HT1080 (cell line): ENCODE measurements at regions not wholly inside any gene's neighbourhood (a gene's known extent, or its start where the extent isn't known, plus 50 kb on each side); places are given as distances from the start of the nearest gene placed in this dataset.
A peak's percentile ranks its signal among the peaks of the same experiment; 100 is the strongest.
"Not testable (repeated sequence)": the region's sequence is repeated elsewhere in the genome, so short reads cannot be mapped to it uniquely, and the experiment has no call there.

Experiments
- DNase-seq: peaks from one replicate; pipeline ENCODE4 v3.0.0-alpha.2; 2015; ENCODE audit warnings: low read depth

GRCh38 chr2:217597145-217597544 is 405.6 kb downstream of the TNS1 start:
- no peak for DNase-seq

DNA sequence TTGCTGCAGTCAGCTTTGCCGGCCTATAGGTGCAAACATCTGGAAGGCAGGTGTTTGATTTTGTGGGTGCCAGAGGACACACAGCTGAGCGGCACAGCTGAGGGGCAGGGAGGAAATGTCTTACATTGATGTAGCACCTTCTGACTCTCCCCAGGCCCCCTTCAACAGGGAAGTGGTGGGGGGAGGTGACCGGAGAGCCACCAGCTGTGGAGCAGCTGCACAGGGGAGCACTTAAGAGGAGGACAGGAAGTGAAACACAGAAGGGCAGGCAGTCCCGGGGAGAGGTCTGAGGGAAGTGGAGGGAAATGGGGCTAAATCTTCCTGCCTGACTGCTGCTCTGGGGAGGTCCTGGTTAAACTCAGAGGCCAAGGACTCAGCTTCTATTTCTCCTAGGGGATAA is 409.1 kb downstream of the TNS1 start:
- no peak for DNase-seq

GRCh38 chr2:217588266-217588665 is 414.5 kb downstream of the TNS1 start:
- no peak for DNase-seq

- DNase-seq, result no peak
Observed at GRCh38 chr2:217585362-217585761, 417.4 kb downstream of the TNS1 start.

- DNase-seq, result not testable (repeated sequence)
Observed at GRCh38 chr2:217580407-217580806, 422.4 kb downstream of the TNS1 start.

GRCh38 chr2:217573571-217573970 is 429.2 kb downstream of the TNS1 start:
- peak; percentile 68 for DNase-seq

DNA sequence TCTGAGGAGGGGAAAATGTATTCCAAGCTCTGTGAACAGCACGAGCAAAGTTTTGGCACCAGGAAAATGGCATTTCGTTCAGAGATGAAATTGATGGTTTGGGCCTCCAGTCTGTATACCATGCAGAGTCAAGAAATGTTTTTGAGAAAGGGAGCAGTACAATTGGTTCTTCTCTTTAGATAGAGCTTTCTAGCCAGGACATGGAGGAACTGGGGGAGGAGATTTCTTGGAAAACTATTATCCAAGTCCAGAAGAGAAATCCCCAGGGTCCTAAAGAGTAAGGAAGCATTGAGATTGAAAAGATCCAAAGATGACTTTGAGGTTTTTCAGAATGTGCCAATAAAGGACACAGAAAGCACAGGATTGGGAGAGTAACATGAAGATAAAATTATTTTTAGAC is 432.4 kb downstream of the TNS1 start:
- no peak for DNase-seq

- DNase-seq, result no peak
Observed at GRCh38 chr2:217568289-217568971, 434.4 kb downstream of the TNS1 start.

- no peak for DNase-seq
Observed at GRCh38 chr2:217563565-217563964, 439.2 kb downstream of the TNS1 start.

DNA sequence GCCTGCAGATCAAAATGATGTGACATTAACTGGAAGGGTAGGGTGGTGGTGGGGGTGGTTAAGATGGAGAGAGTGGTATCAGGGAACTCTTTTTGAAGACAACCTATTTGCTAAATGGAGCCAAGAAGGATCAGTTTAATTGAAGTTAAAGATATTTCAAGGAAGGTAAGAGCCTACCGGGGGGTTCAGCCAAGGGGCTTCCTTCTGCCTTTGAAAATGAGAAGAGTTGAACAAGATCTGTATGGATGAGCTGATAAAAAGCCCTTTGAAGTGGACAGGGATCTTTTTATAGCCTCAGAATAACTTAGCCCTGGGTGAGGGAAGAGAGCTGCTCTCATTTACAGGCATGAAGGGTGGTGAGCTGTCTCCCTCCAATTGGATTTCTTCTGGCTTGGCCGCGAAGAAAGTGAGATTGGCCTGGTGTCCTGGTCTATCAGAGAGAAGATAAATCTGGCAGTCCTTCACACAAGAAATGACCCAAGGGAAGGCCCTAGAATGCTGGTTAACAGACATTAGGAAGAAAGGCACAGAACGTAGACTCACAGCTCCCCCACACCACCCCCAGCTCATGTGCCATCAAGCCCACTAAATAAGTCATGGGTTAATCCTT is 439.8 kb downstream of the TNS1 start:
- no peak for DNase-seq

- peak; percentile 20 for DNase-seq
Observed at GRCh38 chr2:217559084-217559483, 443.7 kb downstream of the TNS1 start.

- DNase-seq, result no peak
Observed at GRCh38 chr2:217555081-217555876, 447.5 kb downstream of the TNS1 start.

GRCh38 chr2:217553679-217554078 is 449.1 kb downstream of the TNS1 start:
- no peak for DNase-seq

DNA sequence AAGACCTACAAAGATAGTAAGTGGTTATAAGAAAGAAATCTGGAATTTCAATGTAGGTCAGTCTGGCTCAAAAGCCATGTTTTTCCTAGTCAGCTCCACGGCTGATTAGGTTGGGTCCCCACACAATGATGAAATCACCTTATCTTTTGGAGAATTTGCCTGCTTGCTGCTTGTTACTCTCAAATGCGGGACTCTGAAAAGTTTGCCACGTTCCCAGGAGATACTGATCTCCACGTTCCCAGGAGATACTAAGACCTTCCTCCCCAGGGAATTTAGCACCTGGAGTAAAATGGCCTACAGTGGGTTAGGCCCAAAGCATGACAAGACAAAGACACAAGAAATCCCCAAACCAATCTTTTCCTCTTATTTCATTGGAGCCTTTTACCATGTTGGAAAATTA is 449.6 kb downstream of the TNS1 start:
- no peak for DNase-seq

GRCh38 chr2:217552081-217552480 is 450.7 kb downstream of the TNS1 start:
- no peak for DNase-seq

DNA sequence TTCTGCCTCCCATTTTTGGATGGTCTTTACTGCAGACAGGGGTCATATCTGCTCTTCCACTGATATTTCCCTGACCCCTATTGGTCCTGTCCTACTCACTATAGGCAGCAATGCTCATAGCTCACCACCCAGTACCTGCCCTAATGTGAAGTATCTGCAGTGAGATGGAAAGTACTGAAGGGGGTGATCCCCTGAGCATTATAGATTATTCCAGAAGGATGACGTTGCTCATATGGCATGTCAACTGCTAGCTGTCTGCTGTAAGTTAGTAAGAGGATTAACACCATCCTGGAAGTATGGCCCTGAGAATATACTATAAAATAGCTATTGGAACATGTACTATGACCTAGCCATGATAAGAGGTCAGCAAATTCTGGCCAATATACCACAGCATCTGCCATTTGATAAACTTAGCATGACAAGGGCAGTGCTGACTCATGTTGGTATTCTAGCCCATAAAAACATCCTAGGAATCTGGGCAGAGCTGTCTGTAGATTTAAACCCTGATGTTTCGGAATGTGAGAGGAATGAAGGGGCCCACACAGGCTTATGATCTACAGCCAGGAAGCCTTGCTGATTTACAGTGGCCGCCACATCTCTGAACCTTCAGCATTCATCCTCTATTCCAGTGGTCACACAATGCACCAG is 451.4 kb downstream of the TNS1 start:
- DNase-seq, result peak; percentile 49

GRCh38 chr2:217539126-217539525 is 463.7 kb downstream of the TNS1 start:
- no peak for DNase-seq

DNA sequence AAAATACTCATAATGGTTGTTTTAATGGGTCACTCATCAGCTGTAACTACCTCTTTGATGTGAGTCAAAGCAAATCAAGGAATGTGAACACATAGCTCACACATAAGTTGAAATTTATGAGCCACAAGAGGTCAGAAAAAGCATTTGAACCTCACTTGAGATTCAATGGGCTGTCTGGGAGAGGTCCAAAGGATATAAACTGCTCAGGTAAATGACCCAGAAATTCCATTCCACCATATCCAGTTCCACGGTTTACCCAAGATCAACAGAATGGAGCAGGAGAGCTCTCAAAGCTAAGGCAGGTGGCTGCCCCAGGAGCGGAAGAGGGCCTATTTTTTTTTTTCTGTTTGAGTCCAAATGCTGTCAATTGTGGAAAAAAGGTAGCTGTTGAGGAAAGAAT is 464.1 kb downstream of the TNS1 start:
- DNase-seq, result no peak

GRCh38 chr2:217535957-217536708 is 466.7 kb downstream of the TNS1 start:
- no peak for DNase-seq

DNA sequence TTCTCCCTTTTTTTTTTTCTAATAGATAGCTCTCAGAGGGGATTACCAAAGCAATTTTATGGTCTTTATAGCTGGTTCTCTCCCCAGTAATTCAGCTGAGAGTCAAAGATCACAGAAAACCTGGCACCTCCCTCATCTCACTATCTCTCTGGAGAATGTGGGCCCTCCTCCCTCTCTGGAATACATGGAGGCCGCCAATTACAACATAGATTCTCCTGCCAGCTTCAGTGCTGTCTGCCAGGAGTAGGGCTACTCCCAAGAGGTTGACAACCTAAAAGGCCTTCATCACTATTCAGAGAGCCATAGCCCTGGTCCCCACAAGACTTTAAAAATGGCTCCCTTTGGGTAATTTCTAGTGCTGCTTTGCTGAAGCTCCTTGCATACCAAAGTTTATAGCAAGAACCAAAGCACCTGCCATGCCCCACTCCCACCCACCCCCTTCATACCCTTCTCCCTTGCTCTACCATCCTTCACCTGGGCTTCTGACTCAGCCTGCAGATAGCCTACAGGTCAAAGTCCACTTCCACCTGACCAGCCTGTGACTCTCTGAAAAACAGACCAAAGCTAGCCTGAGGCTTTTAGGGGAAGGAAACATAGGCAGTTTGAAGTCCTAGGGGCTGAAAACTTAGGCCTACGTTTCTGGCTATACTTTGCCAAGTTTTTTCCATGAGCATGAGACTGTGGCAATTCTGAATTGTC is 472.3 kb downstream of the TNS1 start:
- DNase-seq, result no peak

DNA sequence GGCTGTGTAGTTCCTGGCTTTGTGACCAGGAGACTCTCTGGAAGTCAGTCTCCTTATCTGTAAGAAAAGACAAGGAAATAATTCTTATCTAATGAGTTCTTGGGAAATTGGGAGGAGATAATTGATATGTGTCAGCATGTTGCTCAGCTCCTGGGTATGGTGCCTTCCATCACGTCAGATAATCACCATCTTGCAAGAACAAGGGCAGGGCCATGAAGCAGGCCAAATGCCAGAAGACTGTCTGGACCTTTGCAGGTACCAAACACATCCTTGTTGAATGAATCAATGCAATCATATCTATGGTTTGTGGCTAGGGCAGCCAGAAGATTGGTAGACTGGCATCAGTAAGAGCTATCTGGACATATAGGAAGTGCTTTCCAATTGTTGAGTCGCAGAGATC is 473.5 kb downstream of the TNS1 start:
- DNase-seq, result no peak
